GM12873 (cell line): ENCODE measurements at regions not wholly inside any gene's neighbourhood (a gene's known extent, or its start where the extent isn't known, plus 50 kb on each side); places are given as distances from the start of the nearest gene placed in this dataset.

Experiments used
- TF ChIP-seq, protein P1 (sequence below): IDR thresholded peaks from 2 replicates; pipeline ENCODE4 v1.5.1; 2012; ENCODE audit warnings: low read depth, mild to moderate bottlenecking, moderate library complexity, low read length, control low read depth; ENCODE audit not compliant: insufficient read depth; ENCODE audit errors: missing control alignments

DNA sequence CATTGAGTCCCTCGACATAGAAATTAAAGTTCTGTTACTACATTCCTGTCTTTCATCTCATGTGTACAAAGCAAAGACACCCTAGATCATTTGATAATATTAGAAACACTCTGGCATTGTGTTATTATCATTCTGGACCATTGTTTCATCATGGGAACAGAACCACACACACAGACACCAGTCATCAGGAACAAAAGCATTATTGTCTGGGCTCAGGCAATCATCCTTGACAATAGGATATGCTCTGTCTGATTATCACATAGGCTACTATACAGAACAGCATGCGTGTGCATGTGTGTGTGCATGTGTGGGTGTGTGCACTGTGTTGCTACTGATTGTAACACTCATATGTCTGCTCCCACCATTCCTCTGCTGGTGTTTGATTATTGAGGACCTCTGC is 242.5 kb downstream of the SH3BP4 start:
- TF ChIP-seq, protein P1, sequence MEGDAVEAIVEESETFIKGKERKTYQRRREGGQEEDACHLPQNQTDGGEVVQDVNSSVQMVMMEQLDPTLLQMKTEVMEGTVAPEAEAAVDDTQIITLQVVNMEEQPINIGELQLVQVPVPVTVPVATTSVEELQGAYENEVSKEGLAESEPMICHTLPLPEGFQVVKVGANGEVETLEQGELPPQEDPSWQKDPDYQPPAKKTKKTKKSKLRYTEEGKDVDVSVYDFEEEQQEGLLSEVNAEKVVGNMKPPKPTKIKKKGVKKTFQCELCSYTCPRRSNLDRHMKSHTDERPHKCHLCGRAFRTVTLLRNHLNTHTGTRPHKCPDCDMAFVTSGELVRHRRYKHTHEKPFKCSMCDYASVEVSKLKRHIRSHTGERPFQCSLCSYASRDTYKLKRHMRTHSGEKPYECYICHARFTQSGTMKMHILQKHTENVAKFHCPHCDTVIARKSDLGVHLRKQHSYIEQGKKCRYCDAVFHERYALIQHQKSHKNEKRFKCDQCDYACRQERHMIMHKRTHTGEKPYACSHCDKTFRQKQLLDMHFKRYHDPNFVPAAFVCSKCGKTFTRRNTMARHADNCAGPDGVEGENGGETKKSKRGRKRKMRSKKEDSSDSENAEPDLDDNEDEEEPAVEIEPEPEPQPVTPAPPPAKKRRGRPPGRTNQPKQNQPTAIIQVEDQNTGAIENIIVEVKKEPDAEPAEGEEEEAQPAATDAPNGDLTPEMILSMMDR: no peak

DNA sequence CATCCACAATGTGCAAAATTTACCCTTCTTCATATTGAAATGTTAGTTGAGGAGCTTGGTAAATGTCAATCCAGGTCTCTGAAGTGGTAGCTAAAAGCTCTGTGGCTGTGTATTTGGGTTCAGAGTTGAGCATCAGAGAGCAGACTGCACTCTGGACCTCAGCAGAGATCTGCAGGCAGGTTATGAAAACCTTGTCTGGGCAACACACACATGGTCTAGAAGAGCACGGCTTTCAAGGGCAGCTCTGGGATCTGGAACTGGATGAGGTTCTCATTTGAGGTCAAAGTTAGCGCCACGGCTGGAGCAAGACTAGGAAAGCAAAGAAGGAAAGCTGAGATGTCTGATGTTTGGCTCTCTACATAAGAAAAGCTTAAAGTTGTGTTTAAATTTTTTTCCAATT is 243.0 kb downstream of the SH3BP4 start:
- TF ChIP-seq, protein P1: no peak

DNA sequence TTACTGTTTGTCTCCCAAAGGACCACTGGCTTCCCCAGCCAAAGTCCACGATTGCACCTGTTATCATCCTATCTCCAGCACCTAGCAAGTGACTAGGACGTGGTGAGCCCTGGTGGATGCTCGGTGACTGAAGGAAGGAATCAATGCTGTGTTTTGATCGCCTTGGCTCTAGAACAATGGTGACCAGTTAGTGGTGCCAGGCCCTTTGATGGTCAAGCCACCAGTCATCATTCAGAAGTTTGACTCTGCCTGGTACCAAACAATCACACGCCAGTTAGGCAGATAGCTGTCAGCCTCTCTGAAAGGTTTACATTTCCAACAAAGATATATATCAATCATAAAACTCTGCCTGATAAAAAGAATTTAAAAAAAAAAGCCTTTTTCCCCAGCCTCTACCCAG is 244.1 kb downstream of the SH3BP4 start:
- TF ChIP-seq, protein P1: no peak

DNA sequence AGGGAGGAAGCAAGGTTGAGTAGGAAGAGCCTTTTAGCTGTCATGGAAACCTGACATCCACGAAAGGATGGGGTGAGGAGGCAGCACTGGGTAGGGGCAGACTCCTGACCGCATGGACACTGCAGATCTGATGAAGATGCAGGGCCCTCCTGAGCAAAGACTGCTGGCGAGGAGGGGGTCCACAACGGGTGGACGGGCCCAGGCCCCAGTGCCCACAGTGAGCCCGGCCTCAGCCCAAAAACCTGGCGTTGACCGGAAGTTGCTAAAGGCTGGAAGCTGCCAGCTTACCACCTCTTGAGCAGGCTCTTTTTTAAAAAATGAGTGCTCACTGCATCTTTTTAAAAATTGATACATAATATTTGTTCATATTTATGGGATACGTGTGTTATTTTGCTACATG is 247.3 kb downstream of the SH3BP4 start:
- TF ChIP-seq, protein P1: no peak

DNA sequence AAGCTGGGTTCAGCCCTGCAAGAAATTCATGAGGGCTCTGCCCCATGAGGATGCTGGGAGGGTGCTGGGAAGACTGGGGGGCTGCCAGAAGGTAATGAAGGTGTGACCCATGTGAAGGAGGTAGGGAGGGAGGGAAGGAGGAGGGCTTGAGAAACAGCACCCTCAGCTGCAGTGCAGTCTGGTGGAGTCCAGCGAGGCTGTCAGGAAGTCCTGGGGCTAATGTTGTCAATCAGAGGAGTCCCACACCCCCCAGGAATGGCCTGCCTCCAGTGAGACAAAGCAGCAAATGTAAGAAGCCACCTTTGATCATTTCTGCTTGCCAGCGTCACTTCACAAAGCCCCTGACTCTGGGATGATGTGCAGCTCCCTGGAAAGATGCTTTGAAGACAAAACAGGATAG is 248.4 kb downstream of the SH3BP4 start:
- TF ChIP-seq, protein P1: no peak

DNA sequence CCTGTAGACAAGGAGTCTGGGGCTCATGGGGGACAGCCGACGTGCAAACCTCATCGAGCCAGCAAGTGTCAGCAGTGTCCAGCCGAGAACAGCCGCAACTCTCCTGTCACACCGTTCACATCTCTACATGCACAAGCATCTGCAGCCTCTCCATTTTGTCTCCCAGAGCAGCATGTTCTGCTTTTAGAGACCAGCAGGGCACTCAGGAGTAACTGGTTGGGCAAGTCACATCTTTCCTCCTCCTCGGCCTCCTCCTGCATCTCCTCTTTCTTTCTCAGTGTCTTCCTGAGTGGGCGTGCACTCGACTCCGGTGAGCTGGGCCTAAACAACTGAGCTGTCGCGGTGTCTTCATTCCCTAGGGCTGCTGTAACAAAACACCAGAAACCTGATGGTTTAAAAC is 249.9 kb downstream of the SH3BP4 start:
- TF ChIP-seq, protein P1: no peak

DNA sequence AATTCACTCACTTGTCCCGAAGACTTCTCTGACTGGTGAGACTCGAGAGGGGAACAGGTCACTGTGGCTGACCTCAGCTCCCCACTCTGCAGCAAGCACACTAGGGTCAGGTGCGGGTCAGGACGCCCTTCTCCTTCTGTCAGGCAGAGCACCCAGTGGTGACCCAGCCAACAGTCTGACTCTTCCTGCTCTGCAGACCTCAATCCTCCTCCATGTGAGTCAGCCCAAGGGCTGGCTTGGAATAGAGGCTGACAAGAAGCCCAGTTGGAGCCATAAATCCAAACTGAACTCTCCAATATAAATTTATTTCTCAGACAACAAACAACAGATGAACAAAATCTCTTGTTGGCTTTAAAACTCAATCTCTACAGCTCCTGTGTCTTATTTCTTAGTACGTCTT is 253.1 kb downstream of the SH3BP4 start:
- TF ChIP-seq, protein P1: no peak
